ENCODE measurements at regions not wholly inside any gene's neighbourhood (a gene's known extent, or its start where the extent isn't known, plus 50 kb on each side); places are given as distances from the start of the nearest gene placed in this dataset.

GRCh38 chr4:45776146-45776545 lies 347.7 kb downstream of the GABRG1 start:
- TF ChIP-seq CTCF (IDR thresholded peaks at IDR 0.05) (no peak), EP300 (IDR thresholded peaks at IDR 0.05) (no peak)
